ENCODE measurements at regions not wholly inside any gene's neighbourhood (a gene's known extent, or its start where the extent isn't known, plus 50 kb on each side); places are given as distances from the start of the nearest gene placed in this dataset.

GRCh38 chr3:72149645-72150300, 364.8 kb upstream of the PROK2 start:
- Histone ChIP-seq H3K27ac (ENCODE audit: low read length) (no peak overlapping the region), H3K27me3 (ENCODE audit: insufficient read depth, low read length) (no peaks in the 10 kb centered on the region), H3K36me3 (ENCODE audit: insufficient read depth, low read depth, low read length) (no peaks in the 10 kb centered on the region), H3K4me1 (ENCODE audit: insufficient read depth, low read length) (no peaks in the 10 kb centered on the region), H3K9ac (ENCODE audit: low read depth, low read length) (no peak overlapping the region), H3K4me3 (ENCODE audit: low read length) (no peak overlapping the region), H3K9me3 (ENCODE audit: insufficient read depth, low read depth, low read length) (peaks cover 5% of the 10 kb centered on the region)

- H3K36me3 ChIP-seq (ENCODE audit: insufficient read depth, low read depth, low read length): no peaks in the 10 kb centered on the region
- no peaks in the 10 kb centered on the region for H3K27me3 ChIP-seq (ENCODE audit: insufficient read depth, low read length)
- no peaks in the 10 kb centered on the region for H3K9me3 ChIP-seq (ENCODE audit: insufficient read depth, low read depth, low read length)
- H3K9ac ChIP-seq (ENCODE audit: low read depth, low read length): no peak overlapping the region
- no peaks in the 10 kb centered on the region for H3K4me1 ChIP-seq (ENCODE audit: insufficient read depth, low read length)
- H3K4me3 ChIP-seq (ENCODE audit: low read length): no peak overlapping the region
- no peak overlapping the region for H3K27ac ChIP-seq (ENCODE audit: low read length)
Observed at GRCh38 chr3:72147600-72147999, 362.7 kb upstream of the PROK2 start.

- Histone ChIP-seq H3K9me3 (ENCODE audit: insufficient read depth, low read depth, low read length) (no peaks in the 10 kb centered on the region), H3K36me3 (ENCODE audit: insufficient read depth, low read depth, low read length) (no peaks in the 10 kb centered on the region), H3K4me1 (ENCODE audit: insufficient read depth, low read length) (no peaks in the 10 kb centered on the region), H3K27me3 (ENCODE audit: insufficient read depth, low read length) (no peaks in the 10 kb centered on the region), H3K9ac (ENCODE audit: low read depth, low read length) (no peak overlapping the region), H3K27ac (ENCODE audit: low read length) (no peak overlapping the region), H3K4me3 (ENCODE audit: low read length) (no peak overlapping the region)
Observed at GRCh38 chr3:72145506-72146380, 360.8 kb upstream of the PROK2 start.

- Histone ChIP-seq H3K4me1 (ENCODE audit: insufficient read depth, low read length) (no peaks in the 10 kb centered on the region), H3K9me3 (ENCODE audit: insufficient read depth, low read depth, low read length) (no peaks in the 10 kb centered on the region), H3K27ac (ENCODE audit: low read length) (no peak overlapping the region), H3K27me3 (ENCODE audit: insufficient read depth, low read length) (no peaks in the 10 kb centered on the region), H3K36me3 (ENCODE audit: insufficient read depth, low read depth, low read length) (no peaks in the 10 kb centered on the region), H3K9ac (ENCODE audit: low read depth, low read length) (no peak overlapping the region), H3K4me3 (ENCODE audit: low read length) (no peak overlapping the region)
Observed at GRCh38 chr3:72144773-72145505, 360.0 kb upstream of the PROK2 start.

GRCh38 chr3:72143966-72144717, 359.2 kb upstream of the PROK2 start:
- Histone ChIP-seq H3K9ac (ENCODE audit: low read depth, low read length) (no peak overlapping the region), H3K27me3 (ENCODE audit: insufficient read depth, low read length) (no peaks in the 10 kb centered on the region), H3K27ac (ENCODE audit: low read length) (no peak overlapping the region), H3K4me3 (ENCODE audit: low read length) (no peak overlapping the region), H3K9me3 (ENCODE audit: insufficient read depth, low read depth, low read length) (no peaks in the 10 kb centered on the region), H3K36me3 (ENCODE audit: insufficient read depth, low read depth, low read length) (no peaks in the 10 kb centered on the region), H3K4me1 (ENCODE audit: insufficient read depth, low read length) (no peaks in the 10 kb centered on the region)

- no peaks in the 10 kb centered on the region for H3K4me1 ChIP-seq (ENCODE audit: insufficient read depth, low read length)
Observed at GRCh38 chr3:72143322-72143721, 358.4 kb upstream of the PROK2 start.

GRCh38 chr3:72142028-72142427, 357.1 kb upstream of the PROK2 start:
- H3K4me1 ChIP-seq (ENCODE audit: insufficient read depth, low read length): no peaks in the 10 kb centered on the region
- no peaks in the 10 kb centered on the region for H3K9me3 ChIP-seq (ENCODE audit: insufficient read depth, low read depth, low read length)
- no peaks in the 10 kb centered on the region for H3K36me3 ChIP-seq (ENCODE audit: insufficient read depth, low read depth, low read length)
- no peaks in the 10 kb centered on the region; the same call in 1 of the 2 replicates for H3K27me3 ChIP-seq (ENCODE audit: insufficient read depth, low read length)
- no peak overlapping the region for H3K9ac ChIP-seq (ENCODE audit: low read depth, low read length)
- H3K27ac ChIP-seq (ENCODE audit: low read length): no peak overlapping the region
- no peak overlapping the region for H3K4me3 ChIP-seq (ENCODE audit: low read length)

More at GRCh38 chr3:72143322-72143721, 358.4 kb upstream of the PROK2 start:
- no peaks in the 10 kb centered on the region for H3K36me3 ChIP-seq (ENCODE audit: insufficient read depth, low read depth, low read length)
- no peaks in the 10 kb centered on the region for H3K9me3 ChIP-seq (ENCODE audit: insufficient read depth, low read depth, low read length)
- no peak overlapping the region for H3K27ac ChIP-seq (ENCODE audit: low read length)
- H3K27me3 ChIP-seq (ENCODE audit: insufficient read depth, low read length): no peaks in the 10 kb centered on the region
- no peak overlapping the region for H3K4me3 ChIP-seq (ENCODE audit: low read length)
- H3K9ac ChIP-seq (ENCODE audit: low read depth, low read length): no peak overlapping the region

GRCh38 chr3:72141264-72141663, 356.3 kb upstream of the PROK2 start:
- Histone ChIP-seq H3K9ac (ENCODE audit: low read depth, low read length) (no peak overlapping the region), H3K27me3 (ENCODE audit: insufficient read depth, low read length) (no peaks in the 10 kb centered on the region; the same call in 1 of the 2 replicates), H3K27ac (ENCODE audit: low read length) (no peak overlapping the region)

GRCh38 chr3:72139316-72139715, 354.4 kb upstream of the PROK2 start:
- Histone ChIP-seq H3K9me3 (ENCODE audit: insufficient read depth, low read depth, low read length) (no peaks in the 10 kb centered on the region), H3K9ac (ENCODE audit: low read depth, low read length) (no peak overlapping the region), H3K27me3 (ENCODE audit: insufficient read depth, low read length) (no peaks in the 10 kb centered on the region; the same call in 1 of the 2 replicates), H3K27ac (ENCODE audit: low read length) (no peak overlapping the region), H3K36me3 (ENCODE audit: insufficient read depth, low read depth, low read length) (no peaks in the 10 kb centered on the region), H3K4me3 (ENCODE audit: low read length) (no peak overlapping the region), H3K4me1 (ENCODE audit: insufficient read depth, low read length) (peaks cover 5% of the 10 kb centered on the region; the same call in 1 of the 2 replicates)

More at GRCh38 chr3:72141264-72141663, 356.3 kb upstream of the PROK2 start:
- Histone ChIP-seq H3K36me3 (ENCODE audit: insufficient read depth, low read depth, low read length) (no peaks in the 10 kb centered on the region), H3K9me3 (ENCODE audit: insufficient read depth, low read depth, low read length) (no peaks in the 10 kb centered on the region), H3K4me3 (ENCODE audit: low read length) (no peak overlapping the region), H3K4me1 (ENCODE audit: insufficient read depth, low read length) (no peaks in the 10 kb centered on the region)

GRCh38 chr3:72137865-72138861, 353.2 kb upstream of the PROK2 start:
- no peak overlapping the region for H3K4me3 ChIP-seq (ENCODE audit: low read length)
- H3K27me3 ChIP-seq (ENCODE audit: insufficient read depth, low read length): no peaks in the 10 kb centered on the region; the same call in 1 of the 2 replicates
- no peak overlapping the region for H3K27ac ChIP-seq (ENCODE audit: low read length)
- no peaks in the 10 kb centered on the region for H3K9me3 ChIP-seq (ENCODE audit: insufficient read depth, low read depth, low read length)
- H3K9ac ChIP-seq (ENCODE audit: low read depth, low read length): no peak overlapping the region
- H3K36me3 ChIP-seq (ENCODE audit: insufficient read depth, low read depth, low read length): no peaks in the 10 kb centered on the region
- H3K4me1 ChIP-seq (ENCODE audit: insufficient read depth, low read length): peaks cover 5% of the 10 kb centered on the region; the same call in 1 of the 2 replicates
